Liver (tissue), 7 donors: ENCODE measurements at regions not wholly inside any gene's neighbourhood (a gene's known extent, or its start where the extent isn't known, plus 50 kb on each side); places are given as distances from the start of the nearest gene placed in this dataset.

Source experiments
- DNase-seq: peaks from one replicate; pipeline ENCODE4 v3.0.0-alpha.2; 2017; ENCODE audit warnings: low spot score
- H3K27ac ChIP-seq, 2 donors: one replicate each; pipeline ENCODE4 v1.7.0; 2013; ENCODE audit warnings: inconsistent platforms in 2 of 2, low read length in 2 of 2, control low read depth in 1 of 2, low read depth in 1 of 2, mild to moderate bottlenecking in 1 of 2
- H3K27me3 ChIP-seq, 4 donors: one replicate each; pipeline versions ENCODE4 v1.6.1 to v1.7.0; 2013; ENCODE audit warnings: low read length in 3 of 4, inconsistent platforms in 1 of 4, mild to moderate bottlenecking in 1 of 4, moderate library complexity in 1 of 4; ENCODE audit not compliant: control insufficient read depth in 4 of 4, insufficient read depth in 4 of 4
- H3K36me3 ChIP-seq, 4 donors: one replicate each; pipeline versions ENCODE4 v1.6.1 to v1.7.0; 2013; ENCODE audit warnings: low read length in 3 of 4, mild to moderate bottlenecking in 3 of 4, low read depth in 1 of 4, moderate library complexity in 1 of 4; ENCODE audit not compliant: control insufficient read depth in 4 of 4, insufficient read depth in 3 of 4
- H3K4me1 ChIP-seq, 4 donors: one replicate each; pipeline versions ENCODE4 v1.6.1 to v1.7.0; 2013; ENCODE audit warnings: low read length in 3 of 4, mild to moderate bottlenecking in 3 of 4, moderate library complexity in 1 of 4; ENCODE audit not compliant: control insufficient read depth in 4 of 4, insufficient read depth in 4 of 4
- H3K4me3 ChIP-seq, 3 donors: one replicate each; pipeline versions ENCODE4 v1.6.1 to v1.7.0; 2013; ENCODE audit warnings: low read length in 3 of 3, control low read depth in 1 of 3, low read depth in 1 of 3, mild to moderate bottlenecking in 1 of 3
- H3K9ac ChIP-seq, 2 donors: one replicate each; pipeline ENCODE4 v1.7.0; 2013; ENCODE audit warnings: low read length in 2 of 2, mild to moderate bottlenecking in 2 of 2, moderate library complexity in 2 of 2, control low read depth in 1 of 2, low read depth in 1 of 2
- H3K9me3 ChIP-seq, 4 donors: one replicate each; pipeline versions ENCODE4 v1.6.1 to v1.7.0; 2013; ENCODE audit warnings: low read length in 3 of 4; ENCODE audit not compliant: control insufficient read depth in 4 of 4
- EGR1 ChIP-seq, 2 donors: IDR thresholded peaks; 2 replicates each; pipeline ENCODE4 v1.6.1; 2016 to 2018; ENCODE audit warnings: antibody characterized with exemption in 2 of 2, low read depth in 2 of 2
- FOXA2 ChIP-seq: IDR thresholded peaks from 2 replicates; pipeline ENCODE4 v1.6.1; 2016; ENCODE audit warnings: antibody characterized with exemption
- GABPA ChIP-seq, 2 donors: IDR thresholded peaks in 1 of 2; conservative IDR thresholded peaks in 1 of 2; 2 replicates each; pipeline ENCODE4 v1.6.1; 2016; ENCODE audit warnings: antibody characterized with exemption in 2 of 2, mild to moderate bottlenecking in 1 of 2, moderate library complexity in 1 of 2
- HNF4A ChIP-seq, 2 donors: conservative IDR thresholded peaks; 2 replicates each; pipeline ENCODE4 v1.6.1; 2016; ENCODE audit warnings: antibody characterized with exemption in 2 of 2, mild to moderate bottlenecking in 2 of 2
- HNF4G ChIP-seq: IDR thresholded peaks from 2 replicates; pipeline ENCODE4 v1.6.1; 2016; ENCODE audit warnings: antibody characterized with exemption
- JUND ChIP-seq, 2 donors: IDR thresholded peaks; 2 replicates each; pipeline ENCODE4 v1.6.1; 2016; ENCODE audit warnings: antibody characterized with exemption in 2 of 2
- NR2F2 ChIP-seq: IDR thresholded peaks from 2 replicates; pipeline ENCODE4 v1.6.1; 2016; ENCODE audit warnings: antibody characterized with exemption
- RXRA ChIP-seq, 2 donors: IDR thresholded peaks; 2 replicates each; pipeline ENCODE4 v1.6.1; 2017 to 2018; ENCODE audit warnings: antibody characterized with exemption in 2 of 2, mild to moderate bottlenecking in 1 of 2
- SP1 ChIP-seq: IDR thresholded peaks from 2 replicates; pipeline ENCODE4 v1.6.1; 2018; ENCODE audit warnings: antibody characterized with exemption, mild to moderate bottlenecking
- YY1 ChIP-seq: IDR thresholded peaks from 2 replicates; pipeline ENCODE4 v1.6.1; 2016; ENCODE audit warnings: antibody characterized with exemption, mild to moderate bottlenecking
- WGBS: extraction: QIAGEN DNeasy Blood & Tissue Kit; methylation state at CpG from one replicate; pipeline ENCODE4 v1.1.7; 2013; 5-methylcytosine and 5-hydroxymethylcytosine counted together
- TF ChIP-seq, protein P1 (sequence below): IDR thresholded peaks from 2 replicates; pipeline ENCODE4 v1.6.1; 2016; ENCODE audit warnings: antibody characterized with exemption
- TF ChIP-seq, protein P2 (sequence below): IDR thresholded peaks from 2 replicates; pipeline ENCODE4 v1.6.1; 2016; ENCODE audit warnings: antibody characterized with exemption
- TF ChIP-seq, protein P3 (sequence below): IDR thresholded peaks from 2 replicates; pipeline ENCODE4 v1.6.1; 2016; ENCODE audit warnings: antibody characterized with exemption, mild to moderate bottlenecking
- donor health status: healthy.
- donor health status: healthy.
- donor health status: healthy.
- donor health status: healthy.

DNA sequence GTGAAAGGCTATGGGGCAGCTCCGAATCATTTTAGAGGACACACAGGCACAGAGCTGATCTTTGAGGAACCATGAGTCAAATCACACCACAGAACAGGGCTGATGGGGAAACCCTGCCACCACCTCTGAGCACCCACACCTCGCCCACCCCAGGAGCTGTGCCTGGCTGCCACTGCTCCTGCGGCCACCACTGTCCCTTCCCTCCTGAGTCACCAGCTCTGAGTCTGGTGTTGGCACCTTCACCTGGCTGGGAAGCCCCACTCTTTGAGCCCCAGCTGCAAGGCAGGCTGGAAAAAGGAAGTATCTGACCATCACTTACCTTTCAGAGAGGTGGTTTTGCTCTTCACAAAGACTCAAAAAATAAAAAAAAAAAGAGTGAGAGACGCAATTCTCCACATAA is 63.6 kb upstream of the MEF2A start:
- no peak for TF ChIP-seq EGR1 (IDR thresholded peaks at IDR 0.05; ENCODE audit: low read depth in 2 of 2)
- TF ChIP-seq, protein P1, sequence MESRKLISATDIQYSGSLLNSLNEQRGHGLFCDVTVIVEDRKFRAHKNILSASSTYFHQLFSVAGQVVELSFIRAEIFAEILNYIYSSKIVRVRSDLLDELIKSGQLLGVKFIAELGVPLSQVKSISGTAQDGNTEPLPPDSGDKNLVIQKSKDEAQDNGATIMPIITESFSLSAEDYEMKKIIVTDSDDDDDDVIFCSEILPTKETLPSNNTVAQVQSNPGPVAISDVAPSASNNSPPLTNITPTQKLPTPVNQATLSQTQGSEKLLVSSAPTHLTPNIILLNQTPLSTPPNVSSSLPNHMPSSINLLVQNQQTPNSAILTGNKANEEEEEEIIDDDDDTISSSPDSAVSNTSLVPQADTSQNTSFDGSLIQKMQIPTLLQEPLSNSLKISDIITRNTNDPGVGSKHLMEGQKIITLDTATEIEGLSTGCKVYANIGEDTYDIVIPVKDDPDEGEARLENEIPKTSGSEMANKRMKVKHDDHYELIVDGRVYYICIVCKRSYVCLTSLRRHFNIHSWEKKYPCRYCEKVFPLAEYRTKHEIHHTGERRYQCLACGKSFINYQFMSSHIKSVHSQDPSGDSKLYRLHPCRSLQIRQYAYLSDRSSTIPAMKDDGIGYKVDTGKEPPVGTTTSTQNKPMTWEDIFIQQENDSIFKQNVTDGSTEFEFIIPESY = no peak
- TF ChIP-seq, protein P2, sequence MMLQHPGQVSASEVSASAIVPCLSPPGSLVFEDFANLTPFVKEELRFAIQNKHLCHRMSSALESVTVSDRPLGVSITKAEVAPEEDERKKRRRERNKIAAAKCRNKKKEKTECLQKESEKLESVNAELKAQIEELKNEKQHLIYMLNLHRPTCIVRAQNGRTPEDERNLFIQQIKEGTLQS = no peak
- TF ChIP-seq RXRA (IDR thresholded peaks at IDR 0.05) = no peak
- no peak for TF ChIP-seq YY1
- TF ChIP-seq NR2F2 = no peak
- no peak overlapping the region for H3K9ac ChIP-seq
- no peaks in the 10 kb centered on the region for H3K4me1 ChIP-seq
- DNase-seq = no peak
- WGBS = 91% methylated on average over 4 of the region's 4 CpGs
- no peaks in the 10 kb centered on the region for H3K27me3 ChIP-seq
- H3K9me3 ChIP-seq = no peaks in the 10 kb centered on the region
- no peaks in the 10 kb centered on the region for H3K36me3 ChIP-seq
- no peak overlapping the region for H3K4me3 ChIP-seq
- no peak overlapping the region for H3K27ac ChIP-seq

DNA sequence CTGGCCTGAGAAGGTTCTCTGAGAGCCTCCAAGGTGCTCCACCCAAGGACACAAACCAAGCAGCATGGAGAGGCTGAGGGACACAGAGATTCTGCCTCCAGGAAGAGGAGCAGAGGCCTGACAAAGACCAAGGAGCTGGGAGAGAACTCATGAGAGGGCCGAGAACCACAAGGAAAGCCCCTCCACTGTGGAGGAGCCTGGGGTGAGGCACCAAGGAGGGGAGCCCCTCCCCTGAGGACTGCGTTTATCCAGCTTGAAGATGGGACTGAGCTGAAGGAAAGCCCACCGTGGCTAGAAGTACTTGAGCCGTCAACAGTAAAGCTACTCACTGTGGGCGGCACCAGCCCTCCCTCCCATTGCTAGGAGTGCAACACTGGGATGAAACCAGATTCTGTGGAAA is 63.1 kb upstream of the MEF2A start:
- Histone ChIP-seq H3K9me3 (no peaks in the 10 kb centered on the region), H3K27me3 (no peaks in the 10 kb centered on the region), H3K4me3 (no peak overlapping the region), H3K36me3 (no peaks in the 10 kb centered on the region), H3K27ac (no peak overlapping the region), H3K4me1 (no peaks in the 10 kb centered on the region), H3K9ac (no peak overlapping the region)
- no peak for DNase-seq
- TF ChIP-seq EGR1 (IDR thresholded peaks at IDR 0.05; ENCODE audit: low read depth in 2 of 2) (no peak), HNF4A (conservative IDR thresholded peaks at IDR 0.05) (no peak), YY1 (no peak), HNF4G (no peak), GABPA (IDR thresholded peaks at IDR 0.05 in 1 of 2, conservative IDR thresholded peaks at IDR 0.05 in 1 of 2) (no peak)
- TF ChIP-seq, protein P1 = no peak
- 92% methylated on average over 5 of the region's 5 CpGs for WGBS

DNA sequence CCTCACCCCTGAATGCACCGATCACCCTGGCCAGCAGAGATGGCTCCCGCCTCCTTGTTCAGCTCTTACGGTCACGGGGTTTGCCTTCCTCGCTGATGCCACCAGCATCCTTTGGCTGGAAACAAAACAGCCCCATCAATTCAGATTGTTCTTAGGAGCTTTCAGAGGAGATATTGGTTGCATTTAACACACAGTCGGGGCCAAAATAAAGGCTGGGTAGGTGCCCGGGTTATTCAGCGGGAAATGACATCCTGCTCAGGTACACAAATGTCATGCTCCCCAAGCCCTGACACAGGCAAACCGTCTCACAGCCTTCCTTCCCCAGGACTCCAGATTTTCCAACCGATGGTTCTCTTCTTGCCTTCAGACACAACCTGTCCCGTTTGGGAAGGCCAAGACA is 62.4 kb upstream of the MEF2A start:
- H3K4me1 ChIP-seq = no peaks in the 10 kb centered on the region
- H3K36me3 ChIP-seq = no peaks in the 10 kb centered on the region
- H3K9me3 ChIP-seq = no peaks in the 10 kb centered on the region
- no peak overlapping the region for H3K4me3 ChIP-seq
- H3K27ac ChIP-seq = no peak overlapping the region
- H3K9ac ChIP-seq = no peak overlapping the region
- WGBS = 87% methylated on average over 11 of the region's 11 CpGs
- H3K27me3 ChIP-seq = no peaks in the 10 kb centered on the region
- DNase-seq = no peak
- no peak for TF ChIP-seq SP1
- no peak for TF ChIP-seq GABPA (IDR thresholded peaks at IDR 0.05 in 1 of 2, conservative IDR thresholded peaks at IDR 0.05 in 1 of 2)
- TF ChIP-seq YY1 = no peak
- TF ChIP-seq HNF4A (conservative IDR thresholded peaks at IDR 0.05) = no peak
- TF ChIP-seq NR2F2 = no peak
- TF ChIP-seq HNF4G = no peak
- no peak for TF ChIP-seq RXRA (IDR thresholded peaks at IDR 0.05)
- TF ChIP-seq FOXA2 = no peak
- TF ChIP-seq EGR1 (IDR thresholded peaks at IDR 0.05; ENCODE audit: low read depth in 2 of 2) = no peak
- TF ChIP-seq JUND (IDR thresholded peaks at IDR 0.05) = no peak
- TF ChIP-seq, protein P2 = no peak
- TF ChIP-seq, protein P3, sequence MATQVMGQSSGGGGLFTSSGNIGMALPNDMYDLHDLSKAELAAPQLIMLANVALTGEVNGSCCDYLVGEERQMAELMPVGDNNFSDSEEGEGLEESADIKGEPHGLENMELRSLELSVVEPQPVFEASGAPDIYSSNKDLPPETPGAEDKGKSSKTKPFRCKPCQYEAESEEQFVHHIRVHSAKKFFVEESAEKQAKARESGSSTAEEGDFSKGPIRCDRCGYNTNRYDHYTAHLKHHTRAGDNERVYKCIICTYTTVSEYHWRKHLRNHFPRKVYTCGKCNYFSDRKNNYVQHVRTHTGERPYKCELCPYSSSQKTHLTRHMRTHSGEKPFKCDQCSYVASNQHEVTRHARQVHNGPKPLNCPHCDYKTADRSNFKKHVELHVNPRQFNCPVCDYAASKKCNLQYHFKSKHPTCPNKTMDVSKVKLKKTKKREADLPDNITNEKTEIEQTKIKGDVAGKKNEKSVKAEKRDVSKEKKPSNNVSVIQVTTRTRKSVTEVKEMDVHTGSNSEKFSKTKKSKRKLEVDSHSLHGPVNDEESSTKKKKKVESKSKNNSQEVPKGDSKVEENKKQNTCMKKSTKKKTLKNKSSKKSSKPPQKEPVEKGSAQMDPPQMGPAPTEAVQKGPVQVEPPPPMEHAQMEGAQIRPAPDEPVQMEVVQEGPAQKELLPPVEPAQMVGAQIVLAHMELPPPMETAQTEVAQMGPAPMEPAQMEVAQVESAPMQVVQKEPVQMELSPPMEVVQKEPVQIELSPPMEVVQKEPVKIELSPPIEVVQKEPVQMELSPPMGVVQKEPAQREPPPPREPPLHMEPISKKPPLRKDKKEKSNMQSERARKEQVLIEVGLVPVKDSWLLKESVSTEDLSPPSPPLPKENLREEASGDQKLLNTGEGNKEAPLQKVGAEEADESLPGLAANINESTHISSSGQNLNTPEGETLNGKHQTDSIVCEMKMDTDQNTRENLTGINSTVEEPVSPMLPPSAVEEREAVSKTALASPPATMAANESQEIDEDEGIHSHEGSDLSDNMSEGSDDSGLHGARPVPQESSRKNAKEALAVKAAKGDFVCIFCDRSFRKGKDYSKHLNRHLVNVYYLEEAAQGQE = no peak
